22Rv1 (cell line): ENCODE measurements at regions not wholly inside any gene's neighbourhood (a gene's known extent, or its start where the extent isn't known, plus 50 kb on each side); places are given as distances from the start of the nearest gene placed in this dataset.

Experiments
- H3K27ac ChIP-seq: fragments of 450-650 bp; 2 replicates; pipeline ENCODE4 v1.5.1; 2017
- ZFX ChIP-seq: fragments of 450-650 bp; IDR thresholded peaks from 2 replicates; pipeline ENCODE4 v1.6.1; 2017; ENCODE audit warnings: antibody characterized with exemption, borderline replicate concordance
- TF ChIP-seq, protein P1 (sequence below): fragments of 450-650 bp; IDR thresholded peaks from 2 replicates; pipeline ENCODE4 v1.5.1; 2017; ENCODE audit warnings: mild to moderate bottlenecking

DNA sequence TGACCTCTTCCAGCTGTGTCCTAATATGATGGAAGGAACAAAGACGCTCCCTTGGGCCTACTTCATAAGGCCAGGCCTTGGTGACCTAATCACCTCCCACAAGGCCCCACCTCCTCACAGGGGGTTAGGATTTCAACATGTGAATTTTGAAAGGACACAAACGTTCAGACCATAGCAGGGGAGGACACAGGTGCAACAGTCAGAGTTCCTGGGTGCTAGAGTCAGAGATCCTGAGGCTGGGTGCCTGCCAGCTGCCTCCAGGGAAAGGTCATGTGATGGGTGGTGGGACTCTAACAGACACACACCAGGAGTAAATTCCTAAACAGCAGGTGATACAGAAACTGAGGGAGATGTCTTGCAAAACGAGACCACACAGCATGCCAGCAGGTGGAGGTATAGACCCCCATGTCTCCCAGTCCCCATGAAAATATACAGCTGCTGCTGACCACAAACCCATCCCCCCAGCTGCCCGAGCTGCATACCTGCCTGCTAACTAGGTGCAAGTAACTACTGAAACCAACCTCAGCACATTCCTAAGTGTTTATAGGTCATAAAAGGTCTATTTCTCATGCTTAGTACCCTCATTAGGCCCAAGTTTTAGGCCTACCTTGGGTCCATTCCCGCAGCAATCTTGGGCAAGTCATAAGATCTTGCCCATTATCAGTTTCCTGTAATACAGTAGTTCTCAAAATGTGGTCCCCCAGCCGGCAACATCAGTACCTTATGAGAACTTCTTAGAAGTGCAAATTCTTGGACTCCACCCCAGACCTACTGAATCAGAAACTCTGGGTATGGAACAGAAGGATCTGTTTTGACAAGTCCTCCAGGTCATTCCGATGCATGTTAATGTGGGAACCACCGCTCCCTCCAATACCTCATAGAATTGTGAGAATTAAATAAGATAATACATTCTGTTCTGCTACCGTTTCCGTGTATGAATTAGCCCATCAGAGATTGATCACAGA, 245.3 kb downstream of the ENC1 start:
- TF ChIP-seq, protein P1, sequence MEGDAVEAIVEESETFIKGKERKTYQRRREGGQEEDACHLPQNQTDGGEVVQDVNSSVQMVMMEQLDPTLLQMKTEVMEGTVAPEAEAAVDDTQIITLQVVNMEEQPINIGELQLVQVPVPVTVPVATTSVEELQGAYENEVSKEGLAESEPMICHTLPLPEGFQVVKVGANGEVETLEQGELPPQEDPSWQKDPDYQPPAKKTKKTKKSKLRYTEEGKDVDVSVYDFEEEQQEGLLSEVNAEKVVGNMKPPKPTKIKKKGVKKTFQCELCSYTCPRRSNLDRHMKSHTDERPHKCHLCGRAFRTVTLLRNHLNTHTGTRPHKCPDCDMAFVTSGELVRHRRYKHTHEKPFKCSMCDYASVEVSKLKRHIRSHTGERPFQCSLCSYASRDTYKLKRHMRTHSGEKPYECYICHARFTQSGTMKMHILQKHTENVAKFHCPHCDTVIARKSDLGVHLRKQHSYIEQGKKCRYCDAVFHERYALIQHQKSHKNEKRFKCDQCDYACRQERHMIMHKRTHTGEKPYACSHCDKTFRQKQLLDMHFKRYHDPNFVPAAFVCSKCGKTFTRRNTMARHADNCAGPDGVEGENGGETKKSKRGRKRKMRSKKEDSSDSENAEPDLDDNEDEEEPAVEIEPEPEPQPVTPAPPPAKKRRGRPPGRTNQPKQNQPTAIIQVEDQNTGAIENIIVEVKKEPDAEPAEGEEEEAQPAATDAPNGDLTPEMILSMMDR, result peak; percentile 11; the same call in 1 of the 2 replicates
- TF ChIP-seq ZFX, result no peak
- H3K27ac ChIP-seq, result no peak overlapping the region

DNA sequence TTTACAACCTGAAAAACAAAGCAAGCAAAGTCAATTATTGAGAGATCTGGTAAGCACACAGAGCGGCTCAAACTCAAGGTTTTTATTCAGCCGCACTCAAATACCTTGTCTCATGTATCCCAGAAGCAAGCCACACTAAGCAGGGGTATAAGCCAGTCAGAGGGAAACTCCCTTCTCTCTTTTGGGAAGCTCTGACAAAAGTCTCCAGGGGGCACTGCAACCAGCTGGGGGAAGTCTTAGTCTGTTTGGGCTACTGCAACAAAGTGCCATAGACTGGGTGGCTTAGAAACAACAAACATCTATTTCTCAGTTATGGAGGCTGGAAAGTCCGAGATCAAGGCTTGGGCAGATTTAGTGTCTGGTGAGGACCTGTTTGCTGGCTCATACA, 246.0 kb downstream of the ENC1 start:
- TF ChIP-seq, protein P1, result no peak
- TF ChIP-seq ZFX, result no peak
- no peak overlapping the region for H3K27ac ChIP-seq

DNA sequence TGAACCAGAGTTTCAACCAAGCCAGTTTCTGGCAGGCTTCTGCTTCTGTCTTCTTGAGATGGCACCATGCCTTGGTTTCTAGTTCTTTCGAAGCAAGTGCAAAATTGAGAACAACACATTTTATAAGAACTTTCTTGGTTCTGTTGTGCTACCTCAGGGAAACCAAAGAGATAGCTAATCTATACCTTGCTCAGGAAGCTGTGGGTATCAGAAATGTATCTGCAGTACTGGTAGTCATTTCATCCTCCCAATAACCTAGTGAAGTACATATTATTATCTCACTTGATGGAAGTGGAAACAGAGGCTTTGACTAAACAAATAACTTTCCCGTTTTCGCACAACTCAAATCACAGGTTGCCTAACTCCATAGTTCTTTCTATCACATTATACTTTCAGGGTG, 246.6 kb downstream of the ENC1 start:
- no peak for TF ChIP-seq ZFX
- TF ChIP-seq, protein P1, result no peak
- H3K27ac ChIP-seq, result no peak overlapping the region

DNA sequence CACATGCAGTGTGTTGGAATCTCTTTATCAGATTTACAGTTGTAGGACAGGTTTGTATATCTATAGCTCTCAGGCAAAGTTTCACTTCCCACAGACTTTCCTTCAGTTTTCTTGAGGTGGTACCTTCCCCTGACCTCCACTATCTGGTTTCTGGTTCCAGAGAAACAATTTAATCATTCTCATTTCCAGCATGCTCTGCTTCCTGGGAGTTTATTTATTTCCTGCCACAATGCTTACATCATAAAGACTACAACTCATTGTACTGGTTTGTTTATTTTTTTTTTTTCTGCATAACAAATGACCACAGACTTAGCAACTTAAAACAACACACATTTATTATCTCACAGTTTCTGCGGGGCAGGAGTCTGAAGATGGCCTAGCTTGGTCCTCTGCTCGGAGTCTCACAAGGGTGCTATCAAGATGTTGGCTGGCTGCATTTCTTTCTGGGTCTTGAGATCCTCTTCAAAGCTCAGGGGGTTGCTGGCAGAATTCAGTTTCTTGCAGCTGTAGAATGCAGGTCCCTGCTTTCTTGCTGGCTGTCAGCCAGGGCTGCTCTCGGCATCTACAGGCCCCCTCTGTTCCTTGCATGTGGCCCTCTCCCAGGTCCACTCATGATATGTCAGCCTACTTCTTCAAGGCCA, 247.7 kb downstream of the ENC1 start:
- H3K27ac ChIP-seq, result no peak overlapping the region
- TF ChIP-seq ZFX, result no peak
- TF ChIP-seq, protein P1, result no peak

DNA sequence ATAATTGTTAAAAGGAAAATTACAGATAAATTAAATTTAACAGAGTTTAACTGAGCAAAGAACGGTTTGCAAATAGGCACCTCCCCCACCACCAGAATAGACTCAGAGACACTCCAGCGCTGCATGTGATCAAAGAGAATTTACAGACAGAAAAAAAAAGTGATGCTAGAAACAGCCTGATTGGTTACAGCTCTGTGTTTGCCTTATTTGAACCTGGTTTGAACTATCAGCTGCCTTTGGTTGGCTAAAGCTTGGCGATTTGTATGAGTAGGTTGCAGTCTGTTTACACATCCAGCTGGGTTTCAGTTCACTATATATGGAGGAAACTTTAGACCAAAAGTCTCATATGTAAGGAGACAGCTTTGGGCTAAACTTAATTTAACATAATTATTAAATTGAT, 249.1 kb downstream of the ENC1 start:
- no peak for TF ChIP-seq ZFX
- TF ChIP-seq, protein P1, result no peak
- no peak overlapping the region for H3K27ac ChIP-seq

DNA sequence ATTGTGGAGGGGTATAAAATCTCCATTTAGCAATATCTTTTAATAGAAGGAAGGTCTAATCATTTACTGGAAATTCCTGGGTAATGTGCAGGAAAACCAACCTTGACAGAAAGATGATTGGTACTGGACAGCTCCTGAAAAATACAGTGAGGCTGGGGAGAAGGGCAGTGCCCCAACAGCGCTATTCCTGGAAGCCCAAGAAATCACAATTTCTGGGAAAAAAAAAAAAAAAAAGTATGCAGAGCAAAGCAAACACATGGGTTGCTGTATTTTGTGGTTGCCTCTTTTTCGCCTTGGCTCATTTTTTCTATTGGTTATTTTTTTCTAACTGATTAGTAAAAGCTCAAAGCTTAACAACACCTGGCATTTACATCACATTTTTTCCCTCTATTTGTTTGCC, 249.7 kb downstream of the ENC1 start:
- H3K27ac ChIP-seq, result no peak overlapping the region
- TF ChIP-seq, protein P1, result no peak
- no peak for TF ChIP-seq ZFX

DNA sequence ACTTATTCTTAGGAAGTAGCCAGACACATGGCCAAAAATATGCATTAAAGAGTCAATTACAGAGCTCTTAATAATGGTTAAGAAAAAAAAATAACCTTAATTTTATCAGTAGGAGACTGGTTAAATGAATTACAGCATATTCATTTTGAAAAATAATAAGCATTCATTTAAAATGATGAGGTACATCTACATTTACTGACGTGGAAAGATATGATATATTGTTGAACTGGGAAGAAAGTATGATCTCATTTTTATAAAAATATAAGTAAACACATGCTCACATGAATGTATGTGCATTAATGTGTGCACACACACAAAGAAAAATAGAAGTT, 250.3 kb downstream of the ENC1 start:
- TF ChIP-seq, protein P1, result no peak
- no peak for TF ChIP-seq ZFX

More for the DNA sequence above, 250.3 kb downstream of the ENC1 start:
- H3K27ac ChIP-seq, result no peak overlapping the region
